HG03097 (cell line): ENCODE measurements at regions not wholly inside any gene's neighbourhood (a gene's known extent, or its start where the extent isn't known, plus 50 kb on each side); places are given as distances from the start of the nearest gene placed in this dataset.
"Not testable (repeated sequence)": the region's sequence is repeated elsewhere in the genome, so short reads cannot be mapped to it uniquely, and the experiment has no call there.

Experiments used
- ATAC-seq: cut with Tn5 transposase; IDR thresholded peaks from one replicate; pipeline ENCODE4 v1.9.1; 2021; ENCODE audit not compliant: unreplicated experiment, low FRiP score

- ATAC-seq: no peak
Measured at GRCh38 chr16:87037012-87037411, 280.2 kb downstream of the C16orf95 start.

- not testable (repeated sequence) for ATAC-seq
Measured at GRCh38 chr16:87038528-87038927, 278.7 kb downstream of the C16orf95 start.

- no peak for ATAC-seq
Measured at GRCh38 chr16:87040169-87041117, 276.7 kb downstream of the C16orf95 start.

- ATAC-seq: no peak
Measured at GRCh38 chr16:87041286-87041685, 275.9 kb downstream of the C16orf95 start.

- no peak for ATAC-seq
Measured at GRCh38 chr16:87042551-87043230, 274.5 kb downstream of the C16orf95 start.

GRCh38 chr16:87043231-87044031 lies 273.8 kb downstream of the C16orf95 start:
- no peak for ATAC-seq

- ATAC-seq: no peak
Measured at GRCh38 chr16:87044032-87044382, 273.2 kb downstream of the C16orf95 start.

GRCh38 chr16:87044829-87045228 lies 272.4 kb downstream of the C16orf95 start:
- ATAC-seq: no peak

- no peak for ATAC-seq
Measured at GRCh38 chr16:87045466-87046216, 271.6 kb downstream of the C16orf95 start.

GRCh38 chr16:87046235-87046634 lies 271.0 kb downstream of the C16orf95 start:
- ATAC-seq: no peak

- ATAC-seq: no peak
Measured at GRCh38 chr16:87047221-87048037, 269.8 kb downstream of the C16orf95 start.

GRCh38 chr16:87048038-87048729 lies 269.0 kb downstream of the C16orf95 start:
- no peak for ATAC-seq

GRCh38 chr16:87048730-87049115 lies 268.5 kb downstream of the C16orf95 start:
- no peak for ATAC-seq

GRCh38 chr16:87049216-87049615 lies 268.0 kb downstream of the C16orf95 start:
- ATAC-seq: not testable (repeated sequence)

- no peak for ATAC-seq
Measured at GRCh38 chr16:87050142-87050541, 267.1 kb downstream of the C16orf95 start.

- ATAC-seq: no peak
Measured at GRCh38 chr16:87051526-87052320, 265.5 kb downstream of the C16orf95 start.

GRCh38 chr16:87052506-87052905 lies 264.7 kb downstream of the C16orf95 start:
- ATAC-seq: no peak
